Peyer's patch (tissue), 4 donors: ENCODE measurements at regions not wholly inside any gene's neighbourhood (a gene's known extent, or its start where the extent isn't known, plus 50 kb on each side); places are given as distances from the start of the nearest gene placed in this dataset.

Experiments
- POLR2A ChIP-seq, 2 donors: fragments of 450-650 bp; IDR thresholded peaks; one replicate each; pipeline ENCODE4 v1.5.1; 2017; ENCODE audit warnings: antibody characterized with exemption in 2 of 2, mild to moderate bottlenecking in 2 of 2, moderate library complexity in 2 of 2
- TF ChIP-seq, protein P1 (sequence below), 6 experiments: fragments of 450-650 bp in 4 of 6; fragments of 200-600 bp in 2 of 6; sonication (generic) in 1 of 6; IDR thresholded peaks; one replicate each; pipeline ENCODE4 v1.5.1; 2017 to 2019; ENCODE audit warnings: antibody characterized with exemption in 6 of 6, mild to moderate bottlenecking in 3 of 6, moderate library complexity in 1 of 6

DNA sequence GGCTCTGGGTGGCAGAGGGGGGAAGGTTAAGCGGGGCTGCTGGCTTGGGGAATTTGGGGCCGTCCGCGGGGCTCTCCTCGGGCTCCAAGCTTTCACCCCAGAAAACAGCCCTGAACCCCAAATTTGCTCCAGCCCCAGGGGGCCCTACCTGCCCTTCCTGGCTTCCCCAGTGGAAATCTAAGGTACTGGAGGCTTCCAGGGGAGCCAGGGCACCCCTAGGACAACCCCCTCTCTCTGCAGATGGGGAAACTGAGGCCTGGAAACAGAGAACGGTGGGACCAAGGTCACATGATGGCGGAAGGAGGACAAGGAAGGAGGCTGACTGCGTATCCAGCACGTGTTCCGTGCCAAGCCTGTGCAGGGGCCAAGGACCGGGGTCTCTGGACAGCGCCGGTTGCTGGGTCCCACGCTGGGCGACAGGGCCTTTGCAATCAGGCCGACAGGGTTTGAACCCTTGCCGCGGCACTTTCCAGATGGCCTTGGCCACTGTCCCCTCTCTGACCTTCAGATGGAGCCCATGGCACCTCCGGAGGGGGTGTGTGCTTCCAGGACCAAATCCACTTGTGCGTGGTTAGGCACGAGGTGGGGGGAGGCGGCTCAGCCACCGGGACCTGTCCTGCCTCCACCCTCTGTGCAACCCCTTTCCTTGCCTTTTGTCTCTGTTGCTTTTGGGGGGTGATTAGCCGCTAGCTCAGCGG lies 183.1 kb downstream of the C9orf50 start:
- TF ChIP-seq, protein P1, sequence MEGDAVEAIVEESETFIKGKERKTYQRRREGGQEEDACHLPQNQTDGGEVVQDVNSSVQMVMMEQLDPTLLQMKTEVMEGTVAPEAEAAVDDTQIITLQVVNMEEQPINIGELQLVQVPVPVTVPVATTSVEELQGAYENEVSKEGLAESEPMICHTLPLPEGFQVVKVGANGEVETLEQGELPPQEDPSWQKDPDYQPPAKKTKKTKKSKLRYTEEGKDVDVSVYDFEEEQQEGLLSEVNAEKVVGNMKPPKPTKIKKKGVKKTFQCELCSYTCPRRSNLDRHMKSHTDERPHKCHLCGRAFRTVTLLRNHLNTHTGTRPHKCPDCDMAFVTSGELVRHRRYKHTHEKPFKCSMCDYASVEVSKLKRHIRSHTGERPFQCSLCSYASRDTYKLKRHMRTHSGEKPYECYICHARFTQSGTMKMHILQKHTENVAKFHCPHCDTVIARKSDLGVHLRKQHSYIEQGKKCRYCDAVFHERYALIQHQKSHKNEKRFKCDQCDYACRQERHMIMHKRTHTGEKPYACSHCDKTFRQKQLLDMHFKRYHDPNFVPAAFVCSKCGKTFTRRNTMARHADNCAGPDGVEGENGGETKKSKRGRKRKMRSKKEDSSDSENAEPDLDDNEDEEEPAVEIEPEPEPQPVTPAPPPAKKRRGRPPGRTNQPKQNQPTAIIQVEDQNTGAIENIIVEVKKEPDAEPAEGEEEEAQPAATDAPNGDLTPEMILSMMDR (IDR thresholded peaks at IDR 0.05): no peak
- no peak for TF ChIP-seq POLR2A (IDR thresholded peaks at IDR 0.05)
